Fibroblast of lung (primary cell): ENCODE measurements at regions not wholly inside any gene's neighbourhood (a gene's known extent, or its start where the extent isn't known, plus 50 kb on each side); places are given as distances from the start of the nearest gene placed in this dataset.

Experiments
- DNase-seq, 2 donors: peaks; one replicate each; pipeline versions ENCODE4 v3.0.0 to v3.0.0-alpha.2; 2010; ENCODE audit warnings: low read depth in 2 of 2
- H2AFZ ChIP-seq: 2 replicates; pipeline ENCODE4 v1.5.1; 2012; ENCODE audit warnings: low read length, control low read depth, inconsistent platforms
- H3K27ac ChIP-seq: 2 replicates; pipeline ENCODE4 v1.5.1; 2011; ENCODE audit warnings: low read length, control low read depth; ENCODE audit not compliant: insufficient read depth
- H3K27me3 ChIP-seq: 2 replicates; pipeline ENCODE4 v1.5.1; 2011; ENCODE audit warnings: mild to moderate bottlenecking, low read length; ENCODE audit not compliant: control insufficient read depth, insufficient read depth
- H3K36me3 ChIP-seq: 2 replicates; pipeline ENCODE4 v1.5.1; 2011; ENCODE audit warnings: low read length; ENCODE audit not compliant: control insufficient read depth, insufficient read depth
- H3K4me1 ChIP-seq: 2 replicates; pipeline ENCODE4 v1.5.1; 2011; ENCODE audit warnings: low read length; ENCODE audit not compliant: control insufficient read depth, insufficient read depth; ENCODE audit errors: extremely low read depth
- H3K4me2 ChIP-seq: 2 replicates; pipeline ENCODE4 v1.5.1; 2011; ENCODE audit warnings: low read length, control low read depth; ENCODE audit not compliant: insufficient read depth; ENCODE audit errors: extremely low read depth
- H3K4me3 ChIP-seq, 4 experiments: fragments of 200-600 bp in 1 of 4; sonication (generic) in 1 of 4; replicated peaks in 1 of 4; 2 replicates each; pipeline ENCODE4 v1.5.1; 2011 to 2016; ENCODE audit warnings: low read length in 4 of 4, low read depth in 3 of 4, mild to moderate bottlenecking in 3 of 4, control low read depth in 2 of 4, inconsistent platforms in 1 of 4, mixed read lengths in 1 of 4; ENCODE audit not compliant: insufficient read depth in 1 of 4; ENCODE audit errors: control extremely low read depth in 1 of 4
- H3K79me2 ChIP-seq: 2 replicates; pipeline ENCODE4 v1.5.1; 2012; ENCODE audit warnings: mild to moderate bottlenecking, low read length, inconsistent platforms; ENCODE audit not compliant: control insufficient read depth, insufficient read depth
- H3K9ac ChIP-seq: 2 replicates; pipeline ENCODE4 v1.5.1; 2011; ENCODE audit warnings: mild to moderate bottlenecking, low read length, control low read depth; ENCODE audit not compliant: insufficient read depth
- H3K9me3 ChIP-seq: 2 replicates; pipeline ENCODE4 v1.5.1; 2012; ENCODE audit warnings: low read depth, low read length; ENCODE audit not compliant: control insufficient read depth, insufficient read depth
- H4K20me1 ChIP-seq: 2 replicates; pipeline ENCODE4 v1.5.1; 2011; ENCODE audit warnings: low read length; ENCODE audit not compliant: control insufficient read depth, insufficient read depth; ENCODE audit errors: extremely low read depth
- EZH2 ChIP-seq: IDR thresholded peaks from 2 replicates; pipeline ENCODE4 v1.5.1; 2012; ENCODE audit warnings: low read length, control low read depth, mild to moderate bottlenecking; ENCODE audit errors: missing control alignments
- TF ChIP-seq, protein P1 (sequence below), 2 donors: IDR thresholded peaks in 1 of 2; conservative IDR thresholded peaks in 1 of 2; 1 replicate in 1 of 2; 2 replicates in 1 of 2; pipeline ENCODE4 v1.5.1; 2011 to 2012; ENCODE audit warnings: low read length in 2 of 2, control low read depth in 1 of 2, inconsistent platforms in 1 of 2, low read depth in 1 of 2, mild to moderate bottlenecking in 1 of 2

DNA sequence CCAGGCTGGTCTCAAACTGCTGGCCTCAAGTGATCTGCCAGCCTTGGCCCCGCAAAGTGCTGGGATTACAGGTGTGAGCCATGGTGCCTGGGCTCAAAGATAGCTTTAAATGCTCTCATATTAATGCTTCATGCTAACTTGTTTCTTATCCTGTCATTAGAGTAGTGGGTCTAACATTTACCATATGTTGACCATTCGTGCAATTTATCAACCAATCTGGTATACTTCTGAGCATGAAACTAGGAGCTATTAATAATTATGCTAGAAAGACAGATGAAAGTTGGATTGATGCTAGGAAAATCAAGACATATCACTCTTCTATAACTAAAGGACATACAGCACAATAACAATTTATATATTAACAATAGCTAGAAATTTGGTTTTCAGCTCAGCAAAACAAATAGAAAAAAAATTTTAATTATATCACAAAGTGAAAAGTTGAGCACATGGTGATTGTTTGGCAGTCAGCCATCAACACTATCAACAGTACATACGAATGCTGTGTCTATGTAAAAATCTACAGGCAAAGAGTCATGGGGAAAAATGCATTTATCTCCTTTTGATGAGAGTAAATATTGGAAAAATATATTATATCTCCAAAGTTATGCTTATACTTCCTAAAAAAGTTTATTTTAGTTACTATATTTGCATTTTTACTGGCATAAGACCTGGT, 112.1 kb upstream of the ABCB5 start:
- no peak overlapping the region for H2AFZ ChIP-seq
- no peaks in the 10 kb centered on the region for H3K27me3 ChIP-seq
- no peak overlapping the region for H3K4me3 ChIP-seq
- DNase-seq, result no peak
- H3K36me3 ChIP-seq, result no peaks in the 10 kb centered on the region
- no peaks in the 10 kb centered on the region for H3K79me2 ChIP-seq
- no peak overlapping the region for H3K27ac ChIP-seq
- no peak overlapping the region for H3K9ac ChIP-seq
- no peaks in the 10 kb centered on the region for H3K9me3 ChIP-seq
- TF ChIP-seq, protein P1, sequence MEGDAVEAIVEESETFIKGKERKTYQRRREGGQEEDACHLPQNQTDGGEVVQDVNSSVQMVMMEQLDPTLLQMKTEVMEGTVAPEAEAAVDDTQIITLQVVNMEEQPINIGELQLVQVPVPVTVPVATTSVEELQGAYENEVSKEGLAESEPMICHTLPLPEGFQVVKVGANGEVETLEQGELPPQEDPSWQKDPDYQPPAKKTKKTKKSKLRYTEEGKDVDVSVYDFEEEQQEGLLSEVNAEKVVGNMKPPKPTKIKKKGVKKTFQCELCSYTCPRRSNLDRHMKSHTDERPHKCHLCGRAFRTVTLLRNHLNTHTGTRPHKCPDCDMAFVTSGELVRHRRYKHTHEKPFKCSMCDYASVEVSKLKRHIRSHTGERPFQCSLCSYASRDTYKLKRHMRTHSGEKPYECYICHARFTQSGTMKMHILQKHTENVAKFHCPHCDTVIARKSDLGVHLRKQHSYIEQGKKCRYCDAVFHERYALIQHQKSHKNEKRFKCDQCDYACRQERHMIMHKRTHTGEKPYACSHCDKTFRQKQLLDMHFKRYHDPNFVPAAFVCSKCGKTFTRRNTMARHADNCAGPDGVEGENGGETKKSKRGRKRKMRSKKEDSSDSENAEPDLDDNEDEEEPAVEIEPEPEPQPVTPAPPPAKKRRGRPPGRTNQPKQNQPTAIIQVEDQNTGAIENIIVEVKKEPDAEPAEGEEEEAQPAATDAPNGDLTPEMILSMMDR (conservative IDR thresholded peaks at IDR 0.05 in 1 of 2, IDR thresholded peaks at IDR 0.05 in 1 of 2; ENCODE audit: low read depth in 1 of 2, low read length in 2 of 2), result no peak
- TF ChIP-seq EZH2, result no peak
- no peak overlapping the region for H3K4me2 ChIP-seq
- no peaks in the 10 kb centered on the region for H3K4me1 ChIP-seq
- H4K20me1 ChIP-seq, result no peaks in the 10 kb centered on the region

DNA sequence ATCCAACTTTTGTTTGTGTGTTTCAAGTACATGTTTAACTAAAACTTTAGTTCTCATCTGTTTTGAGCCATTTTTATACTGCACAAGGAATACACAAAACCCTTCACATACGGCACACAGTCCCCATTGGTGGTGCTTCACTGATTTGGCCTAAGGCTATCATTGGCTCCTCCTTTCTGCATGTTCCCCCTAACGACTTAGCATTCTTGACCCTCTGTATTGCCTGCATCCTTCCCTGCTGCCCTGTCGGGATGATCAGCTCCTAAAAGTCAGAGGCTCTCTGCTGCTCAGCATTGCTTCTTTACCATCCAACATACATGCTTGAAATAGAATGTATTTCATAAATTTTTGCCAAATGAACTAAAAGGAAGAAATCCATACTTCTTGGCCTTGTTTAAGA, 111.4 kb upstream of the ABCB5 start:
- Histone ChIP-seq H3K9me3 (no peaks in the 10 kb centered on the region), H3K4me3 (no peak overlapping the region), H3K9ac (no peak overlapping the region), H3K27ac (no peak overlapping the region), H3K27me3 (no peaks in the 10 kb centered on the region), H4K20me1 (no peaks in the 10 kb centered on the region), H3K36me3 (no peaks in the 10 kb centered on the region), H3K4me2 (no peak overlapping the region), H3K79me2 (no peaks in the 10 kb centered on the region), H3K4me1 (no peaks in the 10 kb centered on the region), H2AFZ (no peak overlapping the region)
- no peak for DNase-seq
- TF ChIP-seq, protein P1 (conservative IDR thresholded peaks at IDR 0.05 in 1 of 2, IDR thresholded peaks at IDR 0.05 in 1 of 2; ENCODE audit: low read depth in 1 of 2, low read length in 2 of 2), result no peak
- TF ChIP-seq EZH2, result no peak

DNA sequence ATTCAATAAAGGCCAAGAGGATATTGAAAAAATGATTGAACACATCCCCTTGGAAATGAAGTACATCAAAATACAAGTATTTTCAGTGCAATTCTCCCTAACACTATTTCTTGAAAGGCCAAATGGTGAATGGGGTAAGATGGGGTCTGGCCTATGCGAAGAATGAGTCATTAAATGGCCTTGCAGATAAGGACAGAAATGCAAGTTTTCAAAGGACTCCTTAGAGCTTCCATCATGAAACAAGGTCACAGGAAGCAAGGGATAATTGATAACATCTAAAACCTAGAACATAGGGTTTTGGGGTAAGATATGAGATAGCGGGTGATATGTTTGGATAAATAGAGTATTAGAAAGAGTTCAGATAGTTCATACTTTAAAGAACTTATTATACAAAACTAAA, 109.3 kb upstream of the ABCB5 start:
- no peaks in the 10 kb centered on the region for H3K79me2 ChIP-seq
- H3K36me3 ChIP-seq, result no peaks in the 10 kb centered on the region
- H3K27ac ChIP-seq, result no peak overlapping the region
- H3K4me2 ChIP-seq, result no peak overlapping the region
- no peak for TF ChIP-seq EZH2
- TF ChIP-seq, protein P1 (conservative IDR thresholded peaks at IDR 0.05 in 1 of 2, IDR thresholded peaks at IDR 0.05 in 1 of 2; ENCODE audit: low read depth in 1 of 2, low read length in 2 of 2), result no peak
- no peaks in the 10 kb centered on the region for H3K9me3 ChIP-seq
- H3K4me1 ChIP-seq, result no peaks in the 10 kb centered on the region
- H3K27me3 ChIP-seq, result no peaks in the 10 kb centered on the region
- no peak for DNase-seq
- H4K20me1 ChIP-seq, result no peaks in the 10 kb centered on the region
- H3K4me3 ChIP-seq, result no peak overlapping the region
- no peak overlapping the region for H2AFZ ChIP-seq
- H3K9ac ChIP-seq, result no peak overlapping the region
